CD4-positive, alpha-beta T cell (primary cell): ENCODE measurements at regions not wholly inside any gene's neighbourhood (a gene's known extent, or its start where the extent isn't known, plus 50 kb on each side); places are given as distances from the start of the nearest gene placed in this dataset.

ENCODE experiments used
- ATAC-seq: fragments of 200-7000 bp; cut with Tn5 transposase; one replicate; pipeline ENCODE4 v1.10.0; 2022; ENCODE audit warnings: mild to moderate bottlenecking; ENCODE audit not compliant: poor library complexity
- CTCF ChIA-PET: fragments of 350-600 bp; sonication (Branson Sonifier 250); formaldehyde crosslinking; loops from one replicate; lab custom pipeline; 2021; ENCODE audit warnings: antibody characterized with exemption, inconsistent platforms; lab: Charles Lee
- POLR2A ChIA-PET: fragments of 350-600 bp; sonication (Branson Sonifier 250); formaldehyde crosslinking; loops from one replicate; lab custom pipeline; 2021; ENCODE audit warnings: antibody characterized with exemption, inconsistent platforms; lab: Charles Lee
- DNase-seq, 14 experiments: peaks; one replicate each; pipeline ENCODE4 v3.0.0-alpha.2; 2013 to 2020; ENCODE audit warnings: mixed read lengths in 2 of 14
- H3K27ac ChIP-seq, 2 donors: one replicate each; pipeline versions ENCODE4 v1.5.1 to v1.7.0; 2013; ENCODE audit warnings: low read length in 2 of 2, low read depth in 1 of 2, mild to moderate bottlenecking in 1 of 2
- H3K27me3 ChIP-seq, 2 experiments: 1 replicate in 1 of 2; 2 replicates in 1 of 2; pipeline versions ENCODE4 v1.6.1 to v1.7.0; 2013; ENCODE audit warnings: low read length in 2 of 2, control low read depth in 1 of 2, mild to moderate bottlenecking in 1 of 2, moderate library complexity in 1 of 2; ENCODE audit not compliant: insufficient read depth in 2 of 2, control insufficient read depth in 1 of 2
- H3K36me3 ChIP-seq: one replicate; pipeline ENCODE4 v1.6.1; 2013; ENCODE audit warnings: low read length, control low read depth; ENCODE audit not compliant: insufficient read depth
- H3K4me1 ChIP-seq: one replicate; pipeline ENCODE4 v1.6.1; 2013; ENCODE audit warnings: low read length, control low read depth; ENCODE audit not compliant: insufficient read depth
- H3K4me3 ChIP-seq: one replicate; pipeline ENCODE4 v1.5.1; 2013; ENCODE audit warnings: mild to moderate bottlenecking, low read length, moderate library complexity
- H3K9me3 ChIP-seq, 2 experiments: 1 replicate in 1 of 2; 2 replicates in 1 of 2; pipeline versions ENCODE4 v1.6.1 to v1.7.0; 2013; ENCODE audit warnings: low read length in 2 of 2, mild to moderate bottlenecking in 2 of 2, control low read depth in 1 of 2, moderate library complexity in 1 of 2; ENCODE audit not compliant: control insufficient read depth in 1 of 2, insufficient read depth in 1 of 2
- H3K27ac Mint-ChIP-seq: one replicate; pipeline ENCODE4 v1.8.0; 2020; ENCODE audit warnings: mixed read lengths
- H3K27me3 Mint-ChIP-seq: one replicate; pipeline ENCODE4 v1.8.0; 2021; ENCODE audit warnings: mixed read lengths
- H3K36me3 Mint-ChIP-seq: one replicate; pipeline ENCODE4 v1.8.0; 2021; ENCODE audit warnings: low read depth, mixed read lengths
- H3K4me1 Mint-ChIP-seq: one replicate; pipeline ENCODE4 v1.8.0; 2021; ENCODE audit warnings: low read depth, mixed read lengths
- H3K4me3 Mint-ChIP-seq: one replicate; pipeline ENCODE4 v1.8.0; 2020; ENCODE audit warnings: mild to moderate bottlenecking, mixed read lengths
- H3K9me3 Mint-ChIP-seq: one replicate; pipeline ENCODE4 v1.8.0; 2020; ENCODE audit warnings: mixed read lengths
- CTCF ChIP-seq: fragments of 200-600 bp; IDR thresholded peaks from one replicate; pipeline ENCODE4 v1.8.0; 2022; ENCODE audit warnings: antibody characterized with exemption, mild to moderate bottlenecking
- intact Hi-C, 2 experiments: fragments of 100-400 bp; cut with DNase I in 1 of 2; cut with micrococcal nuclease in 1 of 2; formaldehyde crosslinking; loops; one replicate each; pipeline versions ENCODE4 v1.15.1 to v1.9.0; 2023 to 2025; cut with DNase I, micrococcal nuclease

GRCh38 chr9:13450723-13451122 is 171.2 kb upstream of the MPDZ start:
- Mint-ChIP-seq H3K4me3 (no peak overlapping the region), H3K9me3 (no peaks in the 10 kb centered on the region), H3K36me3 (no peaks in the 10 kb centered on the region), H3K27ac (no peak overlapping the region), H3K27me3 (no peaks in the 10 kb centered on the region), H3K4me1 (no peaks in the 10 kb centered on the region)
- ATAC-seq (no peak), DNase-seq (no peak)
- H3K4me1 ChIP-seq = no peaks in the 10 kb centered on the region
- no peak overlapping the region for H3K27ac ChIP-seq
- intact Hi-C loops = no loop called here
- no peaks in the 10 kb centered on the region for H3K36me3 ChIP-seq
- H3K4me3 ChIP-seq = no peak overlapping the region
- TF ChIP-seq CTCF = no peak
- no peaks in the 10 kb centered on the region for H3K27me3 ChIP-seq
- H3K9me3 ChIP-seq = peaks cover 0 to 5% of the 10 kb centered on the region in 2 experiments
- POLR2A ChIA-PET = no interaction called here
- CTCF ChIA-PET = no interaction called here

GRCh38 chr9:13448482-13448881 is 169.0 kb upstream of the MPDZ start:
- Histone ChIP-seq H3K9me3 (peaks cover 0 to under 1% of the 10 kb centered on the region in 2 experiments), H3K27me3 (no peaks in the 10 kb centered on the region), H3K27ac (no peak overlapping the region), H3K4me3 (no peak overlapping the region), H3K36me3 (no peaks in the 10 kb centered on the region), H3K4me1 (no peaks in the 10 kb centered on the region)
- H3K36me3 Mint-ChIP-seq = no peaks in the 10 kb centered on the region
- TF ChIP-seq CTCF = no peak
- no peak overlapping the region for H3K27ac Mint-ChIP-seq
- no peak overlapping the region for H3K4me3 Mint-ChIP-seq
- no peak for ATAC-seq
- H3K9me3 Mint-ChIP-seq = peaks cover 3% of the 10 kb centered on the region
- intact Hi-C loops = no loop called here
- H3K27me3 Mint-ChIP-seq = no peaks in the 10 kb centered on the region
- no peak for DNase-seq
- POLR2A ChIA-PET = no interaction called here
- H3K4me1 Mint-ChIP-seq = no peaks in the 10 kb centered on the region
- CTCF ChIA-PET = no interaction called here

GRCh38 chr9:13447843-13448422 is 168.4 kb upstream of the MPDZ start:
- Mint-ChIP-seq H3K27me3 (no peaks in the 10 kb centered on the region), H3K27ac (no peak overlapping the region), H3K36me3 (no peaks in the 10 kb centered on the region), H3K4me1 (no peaks in the 10 kb centered on the region), H3K4me3 (no peak overlapping the region), H3K9me3 (peaks cover 3% of the 10 kb centered on the region)
- intact Hi-C loops = no loop called here
- ATAC-seq = no peak
- CTCF ChIA-PET = no interaction called here
- Histone ChIP-seq H3K36me3 (no peaks in the 10 kb centered on the region), H3K27me3 (no peaks in the 10 kb centered on the region), H3K4me1 (no peaks in the 10 kb centered on the region), H3K9me3 (peaks cover 0 to 3% of the 10 kb centered on the region in 2 experiments), H3K27ac (no peak overlapping the region), H3K4me3 (no peak overlapping the region)
- DNase-seq = no peak
- no peak for TF ChIP-seq CTCF
- POLR2A ChIA-PET = no interaction called here
